HUES6 (cell line): ENCODE measurements at regions not wholly inside any gene's neighbourhood (a gene's known extent, or its start where the extent isn't known, plus 50 kb on each side); places are given as distances from the start of the nearest gene placed in this dataset.
"Not testable (repeated sequence)": the region's sequence is repeated elsewhere in the genome, so short reads cannot be mapped to it uniquely, and the experiment has no call there.

ENCODE experiments used
- H3K27ac ChIP-seq: 2 replicates; pipeline ENCODE4 v1.7.0; 2013; ENCODE audit warnings: low read depth, mild to moderate bottlenecking, low read length, inconsistent platforms
- H3K27me3 ChIP-seq: 2 replicates; pipeline ENCODE4 v1.6.1; 2013; ENCODE audit warnings: low read length; ENCODE audit not compliant: control insufficient read depth, insufficient read depth
- H3K36me3 ChIP-seq: 2 replicates; pipeline ENCODE4 v1.6.1; 2013; ENCODE audit warnings: low read length; ENCODE audit not compliant: control insufficient read depth, insufficient read depth
- H3K4me1 ChIP-seq: 2 replicates; pipeline ENCODE4 v1.6.1; 2013; ENCODE audit warnings: low read length; ENCODE audit not compliant: control insufficient read depth, insufficient read depth
- H3K4me3 ChIP-seq: 2 replicates; pipeline ENCODE4 v1.5.1; 2013; ENCODE audit warnings: low read depth, low read length
- H3K9ac ChIP-seq: one replicate; pipeline ENCODE4 v1.6.1; 2013; ENCODE audit warnings: mild to moderate bottlenecking, low read length
- H3K9me3 ChIP-seq: 2 replicates; pipeline ENCODE4 v1.6.1; 2013; ENCODE audit warnings: low read depth, low read length; ENCODE audit not compliant: control insufficient read depth, insufficient read depth

DNA sequence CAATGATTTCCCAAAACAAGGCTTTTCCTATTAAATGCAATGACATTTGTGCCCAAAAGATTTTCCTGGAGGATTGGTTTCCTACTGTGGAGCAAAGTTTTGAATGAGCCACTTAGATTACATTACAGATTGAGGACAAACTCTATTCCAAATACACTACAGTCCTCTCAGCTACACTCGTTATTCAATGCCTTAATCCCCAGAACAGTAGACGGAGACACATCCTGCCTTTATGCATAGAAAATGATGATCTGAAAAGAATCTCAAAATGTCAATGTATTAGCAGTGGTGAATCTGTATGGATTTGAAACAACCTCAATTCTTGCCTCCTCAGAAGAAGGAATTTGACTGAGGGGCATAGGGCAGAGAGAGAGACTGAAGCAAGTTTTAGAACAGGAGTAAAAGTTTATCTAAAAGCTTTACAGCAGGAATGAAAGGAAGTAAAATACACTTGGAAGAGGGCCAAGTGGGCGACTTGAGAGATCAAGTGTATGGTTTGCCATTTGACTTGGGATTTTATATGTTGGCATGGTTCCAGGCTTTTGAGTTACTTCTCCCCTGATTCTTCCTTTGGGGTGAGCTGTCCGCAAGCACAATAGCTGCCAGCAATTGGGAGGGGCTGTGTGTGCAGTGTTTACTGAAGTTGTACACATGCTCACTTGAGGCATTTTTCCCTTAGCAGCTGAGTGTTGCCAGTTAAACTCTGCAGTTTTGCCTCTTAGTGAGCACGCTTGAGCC, 891.9 kb upstream of the MBL2 start:
- peaks cover 5% of the 10 kb centered on the region; the same call in 1 of the 2 replicates for H3K36me3 ChIP-seq
- no peaks in the 10 kb centered on the region for H3K4me1 ChIP-seq
- H3K27ac ChIP-seq = no peak overlapping the region
- no peaks in the 10 kb centered on the region for H3K27me3 ChIP-seq
- peaks cover 17% of the 10 kb centered on the region for H3K9me3 ChIP-seq
- no peak overlapping the region for H3K9ac ChIP-seq
- H3K4me3 ChIP-seq = no peak overlapping the region

GRCh38 chr10:53650794-53651193, 878.2 kb upstream of the MBL2 start:
- Histone ChIP-seq H3K27ac (no peak overlapping the region), H3K4me1 (no peaks in the 10 kb centered on the region)

DNA sequence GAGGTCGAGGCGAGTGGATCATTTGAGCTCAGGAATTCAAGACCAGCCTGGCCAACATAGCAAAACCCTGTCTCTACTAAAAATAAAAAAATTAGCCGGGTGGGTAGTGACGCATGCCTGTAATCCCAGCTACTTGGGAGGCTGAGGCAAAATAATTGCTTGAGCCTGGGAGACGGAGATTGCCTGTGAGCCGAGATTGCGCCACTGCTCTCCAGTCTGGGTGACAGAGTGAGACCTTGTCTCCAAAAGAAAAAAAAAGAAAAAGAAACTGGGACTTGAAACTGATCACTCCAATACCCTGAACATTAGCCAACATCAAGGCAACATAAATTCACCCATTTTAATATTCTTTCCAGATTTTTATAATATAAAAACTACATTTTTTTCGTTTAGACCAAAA, 874.6 kb upstream of the MBL2 start:
- H3K36me3 ChIP-seq, H3K27me3 ChIP-seq, H3K4me3 ChIP-seq, H3K27ac ChIP-seq, H3K4me1 ChIP-seq, H3K9ac ChIP-seq, H3K9me3 ChIP-seq: not testable (repeated sequence)

More at GRCh38 chr10:53650794-53651193, 878.2 kb upstream of the MBL2 start:
- Histone ChIP-seq H3K27me3 (no peaks in the 10 kb centered on the region), H3K9ac (no peak overlapping the region), H3K4me3 (no peak overlapping the region), H3K36me3 (no peaks in the 10 kb centered on the region), H3K9me3 (0 out of 2 replicates have a peak, but pooled peaks cover 3% of the 10 kb centered on the region)

DNA sequence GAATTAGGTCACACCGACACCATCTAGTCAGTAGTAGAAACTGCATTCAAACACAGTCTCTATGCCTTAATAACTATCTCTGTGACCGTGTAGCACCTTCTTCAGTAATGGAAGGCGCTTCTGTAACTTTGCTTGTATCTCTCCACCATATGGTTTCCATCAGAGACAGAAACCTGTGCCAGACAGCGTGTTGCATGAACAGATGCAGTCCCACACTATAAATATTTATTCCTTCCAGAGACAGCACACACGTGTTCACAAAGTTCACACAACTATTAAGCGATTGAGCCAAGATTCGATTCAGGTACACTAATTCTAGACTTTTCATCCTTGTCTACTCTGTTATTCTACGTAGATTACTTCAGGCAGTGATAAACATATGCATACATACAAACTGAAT, 873.9 kb upstream of the MBL2 start:
- Histone ChIP-seq H3K27ac (no peak overlapping the region), H3K4me1 (no peaks in the 10 kb centered on the region), H3K9me3 (0 out of 2 replicates have a peak, but pooled peaks cover 3% of the 10 kb centered on the region), H3K36me3 (no peaks in the 10 kb centered on the region), H3K9ac (no peak overlapping the region), H3K27me3 (no peaks in the 10 kb centered on the region), H3K4me3 (no peak overlapping the region)

GRCh38 chr10:53645951-53646350, 873.4 kb upstream of the MBL2 start:
- Histone ChIP-seq H3K27ac (no peak overlapping the region), H3K4me3 (no peak overlapping the region), H3K27me3 (no peaks in the 10 kb centered on the region), H3K9me3 (0 out of 2 replicates have a peak, but pooled peaks cover 3% of the 10 kb centered on the region), H3K36me3 (no peaks in the 10 kb centered on the region), H3K9ac (no peak overlapping the region), H3K4me1 (no peaks in the 10 kb centered on the region)

GRCh38 chr10:53638006-53638405, 865.4 kb upstream of the MBL2 start:
- H3K36me3 ChIP-seq = no peaks in the 10 kb centered on the region
- H3K4me3 ChIP-seq = no peak overlapping the region
- no peaks in the 10 kb centered on the region for H3K27me3 ChIP-seq
- no peak overlapping the region for H3K27ac ChIP-seq
- no peak overlapping the region for H3K9ac ChIP-seq
- H3K9me3 ChIP-seq = no peaks in the 10 kb centered on the region
- no peaks in the 10 kb centered on the region for H3K4me1 ChIP-seq

DNA sequence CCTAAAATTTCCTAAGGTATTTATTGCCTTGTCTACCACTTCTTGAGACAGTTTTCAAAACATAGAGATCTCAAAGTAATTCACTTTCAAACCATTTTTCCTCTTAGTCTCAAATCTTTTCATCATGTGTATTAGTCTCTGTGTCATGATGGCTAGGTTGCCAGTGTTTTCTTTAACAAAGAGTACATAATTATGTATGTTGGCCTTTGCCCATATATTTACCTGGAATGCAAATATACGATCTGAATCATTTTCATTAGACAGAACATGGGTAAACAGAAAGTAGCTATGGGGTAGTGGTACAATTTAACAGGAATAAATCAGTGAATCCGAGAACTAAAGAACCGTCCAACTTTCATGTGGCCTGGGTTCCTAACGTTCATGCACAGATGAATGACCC, 852.1 kb upstream of the MBL2 start:
- H3K9ac ChIP-seq = no peak overlapping the region
- no peaks in the 10 kb centered on the region for H3K4me1 ChIP-seq
- no peak overlapping the region for H3K4me3 ChIP-seq
- no peaks in the 10 kb centered on the region for H3K27me3 ChIP-seq
- H3K36me3 ChIP-seq = no peaks in the 10 kb centered on the region
- no peak overlapping the region for H3K27ac ChIP-seq
- H3K9me3 ChIP-seq = peaks cover 4% of the 10 kb centered on the region; the same call in 1 of the 2 replicates

GRCh38 chr10:53622201-53622600, 849.6 kb upstream of the MBL2 start:
- Histone ChIP-seq H3K36me3 (no peaks in the 10 kb centered on the region), H3K4me3 (no peak overlapping the region), H3K27ac (no peak overlapping the region), H3K27me3 (no peaks in the 10 kb centered on the region), H3K4me1 (no peaks in the 10 kb centered on the region), H3K9me3 (no peaks in the 10 kb centered on the region), H3K9ac (no peak overlapping the region)

GRCh38 chr10:53619671-53620070, 847.1 kb upstream of the MBL2 start:
- Histone ChIP-seq H3K27ac (peak overlapping the region; percentile 77), H3K4me1 (no peaks in the 10 kb centered on the region), H3K36me3 (no peaks in the 10 kb centered on the region), H3K27me3 (no peaks in the 10 kb centered on the region), H3K9me3 (no peaks in the 10 kb centered on the region), H3K9ac (no peak overlapping the region), H3K4me3 (no peak overlapping the region)

- no peaks in the 10 kb centered on the region for H3K36me3 ChIP-seq
- H3K4me1 ChIP-seq = no peaks in the 10 kb centered on the region
- no peak overlapping the region for H3K4me3 ChIP-seq
- no peak overlapping the region for H3K9ac ChIP-seq
- H3K27ac ChIP-seq = no peak overlapping the region
- no peaks in the 10 kb centered on the region for H3K9me3 ChIP-seq
- no peaks in the 10 kb centered on the region for H3K27me3 ChIP-seq
Observed at GRCh38 chr10:53607691-53608090, 835.1 kb upstream of the MBL2 start.

GRCh38 chr10:53606981-53607380, 834.4 kb upstream of the MBL2 start:
- no peak overlapping the region for H3K4me3 ChIP-seq
- no peaks in the 10 kb centered on the region for H3K36me3 ChIP-seq
- H3K27me3 ChIP-seq = no peaks in the 10 kb centered on the region
- no peaks in the 10 kb centered on the region for H3K4me1 ChIP-seq
- no peak overlapping the region for H3K27ac ChIP-seq
- H3K9me3 ChIP-seq = no peaks in the 10 kb centered on the region
- H3K9ac ChIP-seq = no peak overlapping the region
